OCI-LY3 (cell line): ENCODE measurements at regions not wholly inside any gene's neighbourhood (a gene's known extent, or its start where the extent isn't known, plus 50 kb on each side); places are given as distances from the start of the nearest gene placed in this dataset.

Experiments used
- H2AFZ ChIP-seq: fragments of 200-600, 300-600 bp; shearing (Covaris generic); 2 replicates; pipeline ENCODE4 v1.6.0; 2014; ENCODE audit warnings: antibody characterized with exemption, low read depth, low read length
- H3K27ac ChIP-seq: fragments of 200-600, 300-600 bp; sonication (generic); 2 replicates; pipeline ENCODE4 v1.5.1; 2014; ENCODE audit warnings: mild to moderate bottlenecking, low read length, moderate library complexity, mixed read lengths
- H3K27me3 ChIP-seq: fragments of 200-600, 300-600 bp; sonication (generic); 2 replicates; pipeline ENCODE4 v1.6.1; 2014; ENCODE audit warnings: low read depth, low read length, mixed read lengths
- H3K36me3 ChIP-seq: fragments of 200-600, 300-600 bp; sonication (generic); replicated peaks from 2 replicates; pipeline ENCODE3; 2014; ENCODE audit warnings: low read depth, low read length, mixed read lengths
- H3K4me1 ChIP-seq: fragments of 300-600, 200-600 bp; sonication (generic); 2 replicates; pipeline ENCODE4 v1.6.1; 2014; ENCODE audit warnings: low read length, mixed read lengths
- H3K4me2 ChIP-seq: fragments of 200-600, 300-600 bp; sonication (generic); 2 replicates; pipeline ENCODE4 v1.6.1; 2014; ENCODE audit warnings: low read length, mixed read lengths
- H3K4me3 ChIP-seq: fragments of 300-600, 200-600 bp; sonication (generic); 2 replicates; pipeline ENCODE4 v1.5.1; 2014; ENCODE audit warnings: antibody characterized with exemption, mild to moderate bottlenecking, low read length, moderate library complexity
- H3K79me2 ChIP-seq: fragments of 300-600, 200-600 bp; shearing (Covaris generic); 2 replicates; pipeline ENCODE4 v1.6.1; 2014; ENCODE audit warnings: mild to moderate bottlenecking, low read length, mixed read lengths
- H3K9ac ChIP-seq: fragments of 300-600, 200-600 bp; shearing (Covaris generic); 2 replicates; pipeline ENCODE4 v1.6.0; 2014; ENCODE audit warnings: mild to moderate bottlenecking, low read length, moderate library complexity
- H3K9me3 ChIP-seq: fragments of 200-600, 300-600 bp; shearing (Covaris generic); 2 replicates; pipeline ENCODE4 v1.6.1; 2014; ENCODE audit warnings: low read length, mixed read lengths; ENCODE audit not compliant: insufficient read depth
- H4K20me1 ChIP-seq: fragments of 200-600, 300-600 bp; sonication (generic); 2 replicates; pipeline ENCODE4 v1.6.1; 2016; ENCODE audit warnings: low read length, mixed read lengths; ENCODE audit not compliant: insufficient read depth
- EZH2phosphoT487 ChIP-seq: fragments of 200-600 bp; shearing (Covaris generic); IDR thresholded peaks from 2 replicates; pipeline ENCODE4 v1.6.1; 2018; ENCODE audit warnings: antibody characterized with exemption, mixed run types, low read depth
- TF ChIP-seq, protein P1 (sequence below): fragments of 200-600, 300-600 bp; sonication (generic); IDR thresholded peaks from 2 replicates; pipeline ENCODE4 v1.5.1; 2014; ENCODE audit warnings: antibody characterized with exemption, low read length, low read depth

GRCh38 chr13:44160591-44161191 is 212.9 kb upstream of the SERP2 start:
- Histone ChIP-seq H3K27ac (no peak overlapping the region), H3K79me2 (no peaks in the 10 kb centered on the region), H3K4me3 (no peak overlapping the region), H3K27me3 (peaks cover 32% of the 10 kb centered on the region), H4K20me1 (no peaks in the 10 kb centered on the region), H3K9ac (no peak overlapping the region), H3K9me3 (no peaks in the 10 kb centered on the region), H3K4me1 (peaks cover 7% of the 10 kb centered on the region; the same call in 1 of the 2 replicates), H3K36me3 (no peaks in the 10 kb centered on the region), H3K4me2 (no peak overlapping the region), H2AFZ (no peak overlapping the region)
- TF ChIP-seq EZH2phosphoT487 = no peak
- TF ChIP-seq, protein P1, sequence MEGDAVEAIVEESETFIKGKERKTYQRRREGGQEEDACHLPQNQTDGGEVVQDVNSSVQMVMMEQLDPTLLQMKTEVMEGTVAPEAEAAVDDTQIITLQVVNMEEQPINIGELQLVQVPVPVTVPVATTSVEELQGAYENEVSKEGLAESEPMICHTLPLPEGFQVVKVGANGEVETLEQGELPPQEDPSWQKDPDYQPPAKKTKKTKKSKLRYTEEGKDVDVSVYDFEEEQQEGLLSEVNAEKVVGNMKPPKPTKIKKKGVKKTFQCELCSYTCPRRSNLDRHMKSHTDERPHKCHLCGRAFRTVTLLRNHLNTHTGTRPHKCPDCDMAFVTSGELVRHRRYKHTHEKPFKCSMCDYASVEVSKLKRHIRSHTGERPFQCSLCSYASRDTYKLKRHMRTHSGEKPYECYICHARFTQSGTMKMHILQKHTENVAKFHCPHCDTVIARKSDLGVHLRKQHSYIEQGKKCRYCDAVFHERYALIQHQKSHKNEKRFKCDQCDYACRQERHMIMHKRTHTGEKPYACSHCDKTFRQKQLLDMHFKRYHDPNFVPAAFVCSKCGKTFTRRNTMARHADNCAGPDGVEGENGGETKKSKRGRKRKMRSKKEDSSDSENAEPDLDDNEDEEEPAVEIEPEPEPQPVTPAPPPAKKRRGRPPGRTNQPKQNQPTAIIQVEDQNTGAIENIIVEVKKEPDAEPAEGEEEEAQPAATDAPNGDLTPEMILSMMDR = no peak

GRCh38 chr13:44163108-44163507 is 210.5 kb upstream of the SERP2 start:
- H3K9ac ChIP-seq = no peak overlapping the region
- H3K4me1 ChIP-seq = no peaks in the 10 kb centered on the region
- no peak overlapping the region for H3K4me2 ChIP-seq
- H3K79me2 ChIP-seq = no peaks in the 10 kb centered on the region
- no peaks in the 10 kb centered on the region for H4K20me1 ChIP-seq
- H3K27ac ChIP-seq = no peak overlapping the region
- peaks cover 38% of the 10 kb centered on the region for H3K27me3 ChIP-seq
- H3K4me3 ChIP-seq = no peak overlapping the region
- no peak overlapping the region for H2AFZ ChIP-seq
- H3K36me3 ChIP-seq = no peaks in the 10 kb centered on the region
- H3K9me3 ChIP-seq = no peaks in the 10 kb centered on the region
- TF ChIP-seq, protein P1 = no peak
- TF ChIP-seq EZH2phosphoT487 = no peak

GRCh38 chr13:44165221-44165888 is 208.3 kb upstream of the SERP2 start:
- Histone ChIP-seq H3K9ac (no peak overlapping the region), H3K27ac (no peak overlapping the region), H3K9me3 (no peaks in the 10 kb centered on the region), H3K4me3 (no peak overlapping the region), H3K4me2 (no peak overlapping the region), H3K79me2 (no peaks in the 10 kb centered on the region), H3K27me3 (peaks cover 37% of the 10 kb centered on the region), H2AFZ (no peak overlapping the region), H3K4me1 (no peaks in the 10 kb centered on the region), H3K36me3 (no peaks in the 10 kb centered on the region), H4K20me1 (no peaks in the 10 kb centered on the region)
- TF ChIP-seq EZH2phosphoT487 = no peak
- TF ChIP-seq, protein P1 = no peak

DNA sequence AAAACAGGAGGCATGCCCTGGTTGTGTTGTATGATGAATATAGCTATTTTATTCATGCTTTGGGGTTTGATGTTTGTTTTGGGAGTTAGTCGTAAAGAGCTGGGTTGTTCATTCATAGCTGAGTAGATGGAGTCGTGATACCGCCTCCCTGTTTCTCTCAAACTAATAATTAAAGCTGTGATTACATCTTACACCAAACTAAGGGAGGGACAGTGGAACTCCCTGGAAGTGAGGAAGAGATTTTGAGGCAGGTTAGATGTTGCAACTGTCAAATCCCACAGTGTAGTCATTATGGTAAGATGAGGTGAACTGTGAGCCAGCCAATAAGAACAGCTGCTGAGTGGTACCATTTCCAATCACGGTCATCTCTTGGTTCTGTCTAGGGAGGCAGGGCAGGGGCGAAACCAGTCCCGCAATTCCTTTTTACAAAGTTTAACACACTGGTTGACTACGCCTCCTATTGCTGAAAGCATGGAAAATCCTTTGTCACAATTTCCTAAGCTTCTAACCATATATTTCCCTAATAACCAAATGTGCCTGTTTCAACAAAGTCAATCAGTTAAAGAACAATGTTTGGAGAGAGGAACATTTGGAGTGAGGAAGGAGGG is 207.6 kb upstream of the SERP2 start:
- Histone ChIP-seq H3K36me3 (no peaks in the 10 kb centered on the region), H3K9me3 (no peaks in the 10 kb centered on the region), H3K27me3 (peaks cover 38% of the 10 kb centered on the region), H4K20me1 (no peaks in the 10 kb centered on the region), H3K79me2 (no peaks in the 10 kb centered on the region), H3K9ac (no peak overlapping the region), H2AFZ (no peak overlapping the region), H3K4me2 (no peak overlapping the region), H3K27ac (no peak overlapping the region), H3K4me3 (no peak overlapping the region), H3K4me1 (no peaks in the 10 kb centered on the region)
- no peak for TF ChIP-seq EZH2phosphoT487
- TF ChIP-seq, protein P1 = no peak
